ENCODE measurements at regions not wholly inside any gene's neighbourhood (a gene's known extent, or its start where the extent isn't known, plus 50 kb on each side); places are given as distances from the start of the nearest gene placed in this dataset.

- H3K4me1 ChIP-seq (ENCODE audit: low read depth), result no peaks in the 10 kb centered on the region
- no peaks in the 10 kb centered on the region for H3K9me3 ChIP-seq
- ATAC-seq (no peak), DNase-seq (no peak)
- H3K36me3 ChIP-seq (ENCODE audit: low read depth), result no peaks in the 10 kb centered on the region
- TF ChIP-seq, protein P1, sequence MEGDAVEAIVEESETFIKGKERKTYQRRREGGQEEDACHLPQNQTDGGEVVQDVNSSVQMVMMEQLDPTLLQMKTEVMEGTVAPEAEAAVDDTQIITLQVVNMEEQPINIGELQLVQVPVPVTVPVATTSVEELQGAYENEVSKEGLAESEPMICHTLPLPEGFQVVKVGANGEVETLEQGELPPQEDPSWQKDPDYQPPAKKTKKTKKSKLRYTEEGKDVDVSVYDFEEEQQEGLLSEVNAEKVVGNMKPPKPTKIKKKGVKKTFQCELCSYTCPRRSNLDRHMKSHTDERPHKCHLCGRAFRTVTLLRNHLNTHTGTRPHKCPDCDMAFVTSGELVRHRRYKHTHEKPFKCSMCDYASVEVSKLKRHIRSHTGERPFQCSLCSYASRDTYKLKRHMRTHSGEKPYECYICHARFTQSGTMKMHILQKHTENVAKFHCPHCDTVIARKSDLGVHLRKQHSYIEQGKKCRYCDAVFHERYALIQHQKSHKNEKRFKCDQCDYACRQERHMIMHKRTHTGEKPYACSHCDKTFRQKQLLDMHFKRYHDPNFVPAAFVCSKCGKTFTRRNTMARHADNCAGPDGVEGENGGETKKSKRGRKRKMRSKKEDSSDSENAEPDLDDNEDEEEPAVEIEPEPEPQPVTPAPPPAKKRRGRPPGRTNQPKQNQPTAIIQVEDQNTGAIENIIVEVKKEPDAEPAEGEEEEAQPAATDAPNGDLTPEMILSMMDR (IDR thresholded peaks at IDR 0.05), result no peak
- intact Hi-C loops (cut with DNase I, micrococcal nuclease), result no loop called here
- no peak overlapping the region for H3K4me3 ChIP-seq
Measured at GRCh38 chr3:165439765-165440164, 243.6 kb upstream of the SLITRK3 start.

GRCh38 chr3:165434516-165434915 is 238.3 kb upstream of the SLITRK3 start:
- ATAC-seq, result no peak
- TF ChIP-seq, protein P1 (IDR thresholded peaks at IDR 0.05), result no peak
- intact Hi-C loops (cut with DNase I, micrococcal nuclease), result no loop called here

DNA sequence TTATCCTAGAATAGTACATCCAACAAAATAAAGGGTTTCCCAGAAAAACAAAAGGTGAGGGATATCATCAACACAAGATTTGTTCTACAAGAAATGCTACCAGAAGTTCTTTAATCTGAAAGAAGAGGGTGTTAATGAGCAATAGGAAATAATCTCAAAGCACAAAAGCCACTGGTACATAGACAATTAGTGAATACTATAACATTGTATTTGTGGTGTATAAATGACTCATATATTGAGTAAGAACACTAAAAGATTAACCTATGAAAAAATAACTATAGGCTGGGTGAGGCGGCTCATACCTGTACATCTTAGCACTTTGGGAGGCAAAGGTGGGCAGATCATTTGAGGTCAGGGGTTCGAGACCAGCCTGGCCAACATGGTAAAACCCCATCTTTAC is 210.2 kb upstream of the SLITRK3 start:
- ATAC-seq (no peak), DNase-seq (no peak)
- Histone ChIP-seq H3K9me3 (no peaks in the 10 kb centered on the region), H3K4me3 (no peak overlapping the region), H3K36me3 (ENCODE audit: low read depth) (no peaks in the 10 kb centered on the region), H3K4me1 (ENCODE audit: low read depth) (no peaks in the 10 kb centered on the region)
- intact Hi-C loops (cut with DNase I, micrococcal nuclease), result no loop called here
- TF ChIP-seq, protein P1 (IDR thresholded peaks at IDR 0.05), result no peak

More at GRCh38 chr3:165434516-165434915, 238.3 kb upstream of the SLITRK3 start:
- no peaks in the 10 kb centered on the region for H3K36me3 ChIP-seq (ENCODE audit: low read depth)
- no peaks in the 10 kb centered on the region for H3K9me3 ChIP-seq
- no peak for DNase-seq
- H3K4me1 ChIP-seq (ENCODE audit: low read depth), result no peaks in the 10 kb centered on the region
- H3K4me3 ChIP-seq, result no peak overlapping the region

DNA sequence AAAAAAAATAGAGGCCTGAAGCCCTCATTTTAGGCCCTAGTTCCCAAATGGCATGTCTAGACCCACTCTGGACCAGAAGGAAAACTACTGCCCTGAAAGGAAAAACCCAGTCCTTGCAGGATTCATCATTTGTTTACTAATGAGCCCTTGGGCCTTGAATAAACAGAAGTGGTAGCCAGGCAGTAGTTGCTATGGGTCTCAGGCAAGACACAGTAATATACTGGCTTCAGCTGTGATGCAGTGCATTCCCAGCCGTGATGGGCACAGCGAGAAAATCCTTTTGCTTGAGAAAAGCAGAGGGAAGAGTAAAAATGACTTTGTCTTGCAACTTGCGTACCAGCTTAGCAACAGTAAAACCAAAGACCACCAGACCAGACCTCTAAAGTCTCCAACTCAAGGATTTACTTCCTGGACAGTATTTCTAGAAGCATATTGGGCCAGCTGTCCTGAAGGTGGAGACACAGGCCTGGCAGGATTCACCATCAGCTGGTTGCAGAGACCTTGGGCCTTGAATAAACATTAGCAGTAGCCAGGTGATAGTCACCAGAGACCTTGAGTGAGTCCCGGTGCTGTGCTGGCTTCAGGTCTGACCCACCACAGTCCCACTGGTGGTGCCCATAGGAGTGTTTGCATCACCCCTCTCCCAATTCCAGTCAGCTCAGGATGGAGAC is 208.3 kb upstream of the SLITRK3 start:
- H3K9me3 ChIP-seq, result no peaks in the 10 kb centered on the region
- no peaks in the 10 kb centered on the region for H3K36me3 ChIP-seq (ENCODE audit: low read depth)
- H3K4me3 ChIP-seq, result no peak overlapping the region
- ATAC-seq (no peak), DNase-seq (no peak)
- H3K4me1 ChIP-seq (ENCODE audit: low read depth), result no peaks in the 10 kb centered on the region
- TF ChIP-seq, protein P1 (IDR thresholded peaks at IDR 0.05), result no peak
- intact Hi-C loops (cut with DNase I, micrococcal nuclease), result no loop called here

DNA sequence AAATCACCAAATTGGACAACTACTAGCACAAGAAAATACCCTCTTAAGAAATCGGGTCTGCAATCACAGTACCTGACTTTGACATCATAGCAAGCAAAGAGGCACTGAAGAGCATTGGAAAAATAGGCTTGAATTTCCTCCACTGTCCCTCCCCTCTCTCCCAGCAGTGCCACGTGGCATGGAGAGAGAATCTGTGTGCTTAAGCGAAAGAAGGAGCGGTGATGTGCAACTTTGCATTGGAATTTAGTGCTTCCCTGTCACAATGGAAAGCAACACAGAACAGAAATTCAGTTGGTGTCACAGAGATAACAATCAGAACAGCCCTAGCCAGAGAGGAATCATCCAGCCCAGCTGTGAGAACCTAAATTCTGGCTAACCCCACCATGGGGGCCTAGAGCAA is 207.5 kb upstream of the SLITRK3 start:
- ATAC-seq (no peak), DNase-seq (no peak)
- TF ChIP-seq, protein P1 (IDR thresholded peaks at IDR 0.05), result no peak
- H3K4me1 ChIP-seq (ENCODE audit: low read depth), result no peaks in the 10 kb centered on the region
- no peaks in the 10 kb centered on the region for H3K9me3 ChIP-seq
- H3K36me3 ChIP-seq (ENCODE audit: low read depth), result no peaks in the 10 kb centered on the region
- H3K4me3 ChIP-seq, result no peak overlapping the region
- intact Hi-C loops (cut with DNase I, micrococcal nuclease), result no loop called here

- no peaks in the 10 kb centered on the region for H3K9me3 ChIP-seq
- intact Hi-C loops (cut with DNase I, micrococcal nuclease), result no loop called here
- TF ChIP-seq, protein P1 (IDR thresholded peaks at IDR 0.05), result no peak
- ATAC-seq, result no peak
- H3K36me3 ChIP-seq (ENCODE audit: low read depth), result no peaks in the 10 kb centered on the region
- H3K4me1 ChIP-seq (ENCODE audit: low read depth), result no peaks in the 10 kb centered on the region
- no peak for DNase-seq
- H3K4me3 ChIP-seq, result no peak overlapping the region
Measured at GRCh38 chr3:165395188-165395587, 199.0 kb upstream of the SLITRK3 start.
